ENCODE measurements at regions not wholly inside any gene's neighbourhood (a gene's known extent, or its start where the extent isn't known, plus 50 kb on each side); places are given as distances from the start of the nearest gene placed in this dataset.
"Not testable (repeated sequence)": the region's sequence is repeated elsewhere in the genome, so short reads cannot be mapped to it uniquely, and the experiment has no call there.

GRCh38 chr3:152197937-152198336, 70.8 kb upstream of the MBNL1 start:
- no peak for DNase-seq (ENCODE audit: low read depth)
- in situ Hi-C loops (cut with HindIII; ENCODE audit: low pct_unique_long_range_greater_than_20kb, low sequenced_read_pairs) = no loop called here

GRCh38 chr3:152198665-152199064, 70.1 kb upstream of the MBNL1 start:
- no peak for DNase-seq (ENCODE audit: low read depth)
- in situ Hi-C loops (cut with HindIII; ENCODE audit: low pct_unique_long_range_greater_than_20kb, low sequenced_read_pairs) = no loop called here

- in situ Hi-C loops (cut with HindIII; ENCODE audit: low pct_unique_long_range_greater_than_20kb, low sequenced_read_pairs) = no loop called here
Observed at GRCh38 chr3:152199102-152199840, 69.5 kb upstream of the MBNL1 start.

GRCh38 chr3:152200476-152201420, 68.0 kb upstream of the MBNL1 start:
- in situ Hi-C loops (cut with HindIII; ENCODE audit: low pct_unique_long_range_greater_than_20kb, low sequenced_read_pairs) = no loop called here
- no peak for DNase-seq (ENCODE audit: low read depth)

More at GRCh38 chr3:152199102-152199840, 69.5 kb upstream of the MBNL1 start:
- DNase-seq (ENCODE audit: low read depth) = no peak

DNA sequence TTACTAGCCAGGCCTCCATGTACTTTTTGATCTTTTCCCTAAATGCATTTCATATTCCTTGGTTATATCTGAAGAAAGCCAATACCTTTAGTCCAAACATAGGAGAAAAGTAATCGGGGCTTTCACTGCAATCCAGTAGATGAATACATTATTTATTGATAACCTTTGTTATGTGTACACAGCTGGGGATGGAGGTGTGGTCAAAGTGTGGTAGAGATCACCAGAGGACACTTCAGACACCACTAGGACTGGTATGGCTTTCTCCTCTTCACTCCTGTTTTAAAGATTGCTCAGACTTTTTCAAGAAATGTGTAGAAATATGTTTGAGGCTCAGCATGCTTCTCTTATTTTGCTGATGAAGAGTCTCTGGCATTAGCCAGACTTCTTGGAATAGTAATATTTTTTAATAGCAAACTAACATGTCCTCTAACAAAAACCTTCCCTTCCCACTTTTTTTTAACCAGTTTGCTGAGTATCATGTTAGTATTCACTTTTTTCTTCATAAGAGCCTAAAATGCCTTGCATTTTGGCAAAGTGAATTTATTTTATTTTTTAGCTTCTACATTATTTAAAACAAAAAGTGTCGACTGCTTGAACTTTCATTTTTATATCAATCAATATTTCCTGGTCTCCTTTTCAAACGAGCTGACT, 65.6 kb upstream of the MBNL1 start:
- in situ Hi-C loops (cut with HindIII; ENCODE audit: low pct_unique_long_range_greater_than_20kb, low sequenced_read_pairs) = no loop called here
- no peak for DNase-seq (ENCODE audit: low read depth)

DNA sequence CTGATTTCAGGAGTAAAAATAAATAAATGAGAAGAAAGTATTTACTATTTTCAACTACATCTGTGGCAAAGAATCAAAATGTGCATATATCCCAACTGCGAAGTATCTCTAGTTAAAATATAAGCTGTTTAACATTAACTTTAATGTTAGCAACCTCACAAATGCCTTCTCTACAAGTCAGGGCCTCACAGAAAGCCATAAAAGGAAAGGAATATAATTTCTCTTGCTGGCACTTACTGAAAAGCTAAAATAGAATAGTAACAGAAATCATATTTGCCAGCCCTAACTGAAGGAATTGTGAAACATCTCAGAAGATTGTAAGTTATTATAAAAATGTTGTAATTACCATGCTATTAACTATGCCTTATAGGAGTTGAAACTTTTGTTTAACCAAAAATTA, 65.1 kb upstream of the MBNL1 start:
- in situ Hi-C loops (cut with HindIII; ENCODE audit: low pct_unique_long_range_greater_than_20kb, low sequenced_read_pairs) = no loop called here
- no peak for DNase-seq (ENCODE audit: low read depth)

GRCh38 chr3:152204218-152204617, 64.5 kb upstream of the MBNL1 start:
- in situ Hi-C loops (cut with HindIII; ENCODE audit: low pct_unique_long_range_greater_than_20kb, low sequenced_read_pairs) = no loop called here
- DNase-seq (ENCODE audit: low read depth) = no peak

GRCh38 chr3:152205097-152205593, 63.6 kb upstream of the MBNL1 start:
- DNase-seq (ENCODE audit: low read depth) = no peak
- in situ Hi-C loops (cut with HindIII; ENCODE audit: low pct_unique_long_range_greater_than_20kb, low sequenced_read_pairs) = no loop called here

DNA sequence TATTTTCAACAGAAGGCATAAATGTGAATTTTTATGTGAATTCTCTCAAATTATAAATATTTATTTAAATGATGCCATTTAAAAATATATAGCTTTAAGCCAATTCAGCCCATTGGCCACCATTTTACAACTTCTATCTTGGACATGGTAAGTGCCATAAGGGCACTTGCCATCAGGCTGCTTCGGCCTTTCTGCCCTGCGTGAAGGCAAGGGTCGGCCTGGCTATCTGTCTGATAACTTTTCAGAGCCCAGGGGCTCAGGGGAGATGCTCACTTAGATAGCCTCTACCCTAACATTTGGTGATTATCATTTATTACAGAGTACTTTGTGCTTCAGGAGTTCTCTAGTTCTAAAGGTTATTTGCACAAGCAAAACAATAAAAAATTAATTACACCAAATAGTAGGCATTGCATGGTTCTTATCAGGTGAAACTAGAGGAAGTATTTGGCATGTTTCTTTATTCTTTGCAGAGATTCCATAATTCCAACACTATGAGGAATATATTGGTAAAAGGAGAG, 62.4 kb upstream of the MBNL1 start:
- no peak for DNase-seq (ENCODE audit: low read depth)
- in situ Hi-C loops (cut with HindIII; ENCODE audit: low pct_unique_long_range_greater_than_20kb, low sequenced_read_pairs) = no loop called here

DNA sequence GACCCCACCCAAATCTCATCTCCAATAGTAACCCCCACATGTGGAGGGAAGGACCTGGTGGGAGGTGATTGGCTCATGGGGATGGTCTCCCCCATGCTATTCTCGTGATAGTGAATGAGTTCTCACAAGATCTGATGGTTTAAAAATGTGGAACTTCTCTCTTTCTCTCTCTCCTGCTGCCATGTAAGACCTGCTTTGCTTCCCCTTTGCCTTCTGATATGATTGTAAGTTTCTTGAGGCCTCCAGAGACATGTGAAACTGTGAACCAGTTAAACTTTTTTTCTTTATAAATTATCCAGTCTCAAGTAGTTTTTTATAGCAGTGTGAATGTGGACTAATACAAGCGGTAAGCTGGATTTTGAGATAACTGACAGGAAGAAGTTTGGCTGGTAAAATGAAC, 60.3 kb upstream of the MBNL1 start:
- DNase-seq (ENCODE audit: low read depth) = no peak
- in situ Hi-C loops (cut with HindIII; ENCODE audit: low pct_unique_long_range_greater_than_20kb, low sequenced_read_pairs) = no loop called here

- in situ Hi-C loops (cut with HindIII; ENCODE audit: low pct_unique_long_range_greater_than_20kb, low sequenced_read_pairs) = no loop called here
- DNase-seq (ENCODE audit: low read depth) = no peak
Observed at GRCh38 chr3:152209060-152209459, 59.7 kb upstream of the MBNL1 start.

DNA sequence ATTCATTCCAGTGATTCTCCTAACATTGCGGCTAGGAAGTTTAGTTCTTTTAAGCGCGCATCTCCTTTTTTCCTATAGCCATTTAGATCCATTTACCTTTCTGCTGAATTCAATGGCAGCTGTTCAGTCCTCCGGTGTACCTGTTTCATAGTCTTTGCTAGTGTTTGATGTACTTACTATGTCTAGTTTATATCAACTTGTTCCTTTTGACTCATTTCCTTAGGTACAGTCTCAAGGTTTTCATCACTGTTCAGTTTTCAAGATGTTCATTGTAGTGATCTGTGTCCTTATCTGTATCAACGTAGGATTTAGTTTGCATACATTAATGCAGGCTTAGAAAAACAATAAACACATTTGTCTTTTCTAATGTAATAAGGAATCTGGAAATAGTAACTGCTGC, 59.0 kb upstream of the MBNL1 start:
- in situ Hi-C loops (cut with HindIII; ENCODE audit: low pct_unique_long_range_greater_than_20kb, low sequenced_read_pairs) = no loop called here

GRCh38 chr3:152210697-152211096, 58.0 kb upstream of the MBNL1 start:
- in situ Hi-C loops (cut with HindIII; ENCODE audit: low pct_unique_long_range_greater_than_20kb, low sequenced_read_pairs) = no loop called here
- DNase-seq (ENCODE audit: low read depth) = no peak

More for the DNA sequence above, 59.0 kb upstream of the MBNL1 start:
- no peak for DNase-seq (ENCODE audit: low read depth)

- in situ Hi-C loops (cut with HindIII; ENCODE audit: low pct_unique_long_range_greater_than_20kb, low sequenced_read_pairs) = no loop called here
- no peak for DNase-seq (ENCODE audit: low read depth)
Observed at GRCh38 chr3:152211655-152212054, 57.1 kb upstream of the MBNL1 start.

DNA sequence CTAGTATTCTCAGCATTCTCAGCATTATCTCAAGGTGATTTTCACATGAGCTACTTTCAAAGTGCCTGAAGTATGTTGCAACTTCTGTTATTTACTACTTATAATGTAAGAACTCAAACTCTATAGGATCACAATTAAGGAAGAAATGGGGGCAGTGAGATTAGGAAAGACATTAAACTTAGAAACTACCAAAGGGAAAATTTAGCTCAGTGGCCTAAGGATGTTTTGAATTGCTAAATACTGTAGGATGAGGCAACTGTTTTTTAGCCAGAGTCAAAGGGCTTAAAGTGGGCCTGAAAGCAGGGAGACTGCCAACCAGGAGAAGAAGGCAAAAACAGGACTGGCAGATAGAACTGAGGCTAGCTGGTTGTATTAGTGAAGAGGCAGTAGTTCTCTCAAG, 55.5 kb upstream of the MBNL1 start:
- in situ Hi-C loops (cut with HindIII; ENCODE audit: low pct_unique_long_range_greater_than_20kb, low sequenced_read_pairs) = no loop called here
- DNase-seq (ENCODE audit: low read depth) = no peak

GRCh38 chr3:152213938-152214337, 54.8 kb upstream of the MBNL1 start:
- no peak for DNase-seq (ENCODE audit: low read depth)
- in situ Hi-C loops (cut with HindIII; ENCODE audit: low pct_unique_long_range_greater_than_20kb, low sequenced_read_pairs) = no loop called here

- DNase-seq (ENCODE audit: low read depth); in situ Hi-C loops (cut with HindIII; ENCODE audit: low pct_unique_long_range_greater_than_20kb, low sequenced_read_pairs): not testable (repeated sequence)
Observed at GRCh38 chr3:152216960-152217865, 51.5 kb upstream of the MBNL1 start.

GRCh38 chr3:152218602-152219001, 50.1 kb upstream of the MBNL1 start:
- no peak for DNase-seq (ENCODE audit: low read depth)
- in situ Hi-C loops (cut with HindIII; ENCODE audit: low pct_unique_long_range_greater_than_20kb, low sequenced_read_pairs) = no loop called here
